ENCODE measurements at regions not wholly inside any gene's neighbourhood (a gene's known extent, or its start where the extent isn't known, plus 50 kb on each side); places are given as distances from the start of the nearest gene placed in this dataset.

DNA sequence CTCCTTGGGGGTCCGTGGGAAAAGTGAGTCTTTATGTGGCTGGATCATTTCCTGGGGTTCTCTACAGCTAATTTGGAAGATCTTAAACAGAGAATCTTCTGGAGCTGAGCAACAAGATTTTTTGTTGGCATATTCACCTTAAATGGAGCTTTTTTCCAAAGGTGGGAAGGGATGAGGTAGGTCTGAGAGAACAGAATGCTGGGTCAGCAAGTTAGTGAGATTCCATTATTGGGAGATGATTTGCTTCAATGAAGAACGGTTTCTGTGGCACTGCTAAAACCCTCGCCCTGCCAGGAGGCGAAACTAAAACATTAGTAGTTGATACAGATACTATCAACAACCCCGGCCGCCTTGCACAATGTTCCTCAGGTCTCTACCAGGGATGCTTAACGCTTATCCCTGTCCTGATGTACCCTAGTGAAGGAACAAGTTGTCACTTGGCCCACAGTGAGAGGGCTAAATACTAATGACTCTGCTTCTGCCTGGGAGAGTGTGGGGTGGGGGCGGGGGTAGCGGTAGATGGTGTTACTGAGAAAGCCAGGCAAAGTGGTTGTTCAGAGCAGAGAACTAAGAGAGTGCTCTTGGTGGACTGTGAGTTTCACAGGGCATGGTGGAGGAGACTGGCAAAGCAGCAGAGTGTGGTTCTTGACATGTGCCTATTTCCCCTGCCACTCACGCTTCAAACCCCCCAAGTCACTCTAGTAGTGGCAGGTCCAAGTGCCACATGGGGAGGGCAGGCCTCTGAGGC is 63.7 kb upstream of the CYP2D6 start:
- WGBS, 5 donors, result 88 to 98% (median 94%) methylated on average over 10 of the region's 10 CpGs
- intact Hi-C loops (cut with DNase I; ENCODE audit: low total_unique reads), result no loop called here
- no peak for DNase-seq
- TF ChIP-seq, protein P1, sequence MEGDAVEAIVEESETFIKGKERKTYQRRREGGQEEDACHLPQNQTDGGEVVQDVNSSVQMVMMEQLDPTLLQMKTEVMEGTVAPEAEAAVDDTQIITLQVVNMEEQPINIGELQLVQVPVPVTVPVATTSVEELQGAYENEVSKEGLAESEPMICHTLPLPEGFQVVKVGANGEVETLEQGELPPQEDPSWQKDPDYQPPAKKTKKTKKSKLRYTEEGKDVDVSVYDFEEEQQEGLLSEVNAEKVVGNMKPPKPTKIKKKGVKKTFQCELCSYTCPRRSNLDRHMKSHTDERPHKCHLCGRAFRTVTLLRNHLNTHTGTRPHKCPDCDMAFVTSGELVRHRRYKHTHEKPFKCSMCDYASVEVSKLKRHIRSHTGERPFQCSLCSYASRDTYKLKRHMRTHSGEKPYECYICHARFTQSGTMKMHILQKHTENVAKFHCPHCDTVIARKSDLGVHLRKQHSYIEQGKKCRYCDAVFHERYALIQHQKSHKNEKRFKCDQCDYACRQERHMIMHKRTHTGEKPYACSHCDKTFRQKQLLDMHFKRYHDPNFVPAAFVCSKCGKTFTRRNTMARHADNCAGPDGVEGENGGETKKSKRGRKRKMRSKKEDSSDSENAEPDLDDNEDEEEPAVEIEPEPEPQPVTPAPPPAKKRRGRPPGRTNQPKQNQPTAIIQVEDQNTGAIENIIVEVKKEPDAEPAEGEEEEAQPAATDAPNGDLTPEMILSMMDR (IDR thresholded peaks at IDR 0.05 in 8 of 11, conservative IDR thresholded peaks at IDR 0.05 in 3 of 11), result no peak
- no peak for TF ChIP-seq POLR2AphosphoS5 (IDR thresholded peaks at IDR 0.05)
- TF ChIP-seq POLR2A (IDR thresholded peaks at IDR 0.05), result no peak
- H3K4me1 ChIP-seq, result peaks cover 0 to 66% (median 10%) of the 10 kb centered on the region in 6 donors
- no peak overlapping the region for H3K27ac ChIP-seq
- H3K27me3 ChIP-seq (replicated peaks in 1 of 7), result no peaks in the 10 kb centered on the region
- no peaks in the 10 kb centered on the region for H3K36me3 ChIP-seq
- H3K4me3 ChIP-seq, result no peak overlapping the region
- no peaks in the 10 kb centered on the region for H3K9me3 ChIP-seq

DNA sequence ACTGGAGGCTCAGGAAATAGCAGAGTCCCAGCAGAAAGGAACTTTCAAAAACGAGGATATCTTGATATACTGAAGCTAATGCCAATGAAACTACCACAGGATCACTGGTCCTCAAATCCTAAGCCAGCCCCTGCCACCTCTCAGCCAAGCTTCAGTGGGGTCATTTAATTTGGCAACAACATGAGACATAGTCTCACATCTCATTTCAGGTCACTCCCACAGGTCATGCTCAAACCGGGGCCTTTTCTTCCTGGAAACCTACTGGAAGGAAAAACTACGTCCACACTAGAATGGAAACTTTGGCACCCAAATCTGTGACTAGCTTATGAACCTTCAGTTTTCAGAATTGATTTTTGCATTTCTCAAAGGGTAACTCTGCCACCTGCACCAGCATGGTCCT is 61.9 kb upstream of the CYP2D6 start:
- Histone ChIP-seq H3K27ac (no peak overlapping the region), H3K36me3 (peaks cover 0 to 9% (median 0%) of the 10 kb centered on the region in 6 donors), H3K4me3 (no peak overlapping the region), H3K9me3 (no peaks in the 10 kb centered on the region), H3K27me3 (replicated peaks in 1 of 7) (no peaks in the 10 kb centered on the region), H3K4me1 (peaks cover 0 to 61% (median 10%) of the 10 kb centered on the region in 6 donors)
- WGBS, 5 donors, result 33 to 68% (median 56%) methylated on average over 3 of the region's 3 CpGs
- intact Hi-C loops (cut with DNase I; ENCODE audit: low total_unique reads), result no loop called here
- DNase-seq, result no peak
- no peak for TF ChIP-seq POLR2AphosphoS5 (IDR thresholded peaks at IDR 0.05)
- TF ChIP-seq, protein P1 (IDR thresholded peaks at IDR 0.05 in 8 of 11, conservative IDR thresholded peaks at IDR 0.05 in 3 of 11), result no peak
- no peak for TF ChIP-seq POLR2A (IDR thresholded peaks at IDR 0.05)

DNA sequence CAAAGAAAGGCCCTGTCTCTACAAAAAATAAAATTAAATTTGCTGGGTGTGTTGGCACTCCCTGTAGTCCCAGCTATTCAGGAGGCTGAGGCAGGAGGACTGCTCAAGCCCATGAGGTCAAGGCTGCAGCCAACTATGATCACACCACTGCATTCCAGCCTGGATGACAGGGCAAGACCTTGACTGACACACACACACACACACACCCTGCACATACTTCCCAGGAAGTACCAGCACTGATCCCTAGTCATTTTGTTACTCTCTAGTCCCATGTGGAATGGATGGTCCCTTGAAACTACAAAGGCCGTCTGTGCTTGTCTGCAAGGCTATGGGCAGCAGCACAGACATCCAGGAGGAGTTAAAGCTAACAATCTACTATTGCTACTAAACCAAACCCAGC is 59.7 kb upstream of the CYP2D6 start:
- no peak overlapping the region for H3K4me3 ChIP-seq
- 85 to 100% (median 93%) methylated on average over 1 of the region's 1 CpG for WGBS, 5 donors
- H3K36me3 ChIP-seq, result peaks cover 0 to 9% (median 0%) of the 10 kb centered on the region in 6 donors
- H3K9me3 ChIP-seq, result no peaks in the 10 kb centered on the region
- TF ChIP-seq POLR2A (IDR thresholded peaks at IDR 0.05) (no peak), POLR2AphosphoS5 (IDR thresholded peaks at IDR 0.05) (no peak)
- TF ChIP-seq, protein P1 (IDR thresholded peaks at IDR 0.05 in 8 of 11, conservative IDR thresholded peaks at IDR 0.05 in 3 of 11), result no peak
- DNase-seq, result no peak
- H3K4me1 ChIP-seq, result peaks cover 0 to 44% (median 10%) of the 10 kb centered on the region in 6 donors
- no peaks in the 10 kb centered on the region for H3K27me3 ChIP-seq (replicated peaks in 1 of 7)
- no peak overlapping the region for H3K27ac ChIP-seq
- intact Hi-C loops (cut with DNase I; ENCODE audit: low total_unique reads), result no loop called here

DNA sequence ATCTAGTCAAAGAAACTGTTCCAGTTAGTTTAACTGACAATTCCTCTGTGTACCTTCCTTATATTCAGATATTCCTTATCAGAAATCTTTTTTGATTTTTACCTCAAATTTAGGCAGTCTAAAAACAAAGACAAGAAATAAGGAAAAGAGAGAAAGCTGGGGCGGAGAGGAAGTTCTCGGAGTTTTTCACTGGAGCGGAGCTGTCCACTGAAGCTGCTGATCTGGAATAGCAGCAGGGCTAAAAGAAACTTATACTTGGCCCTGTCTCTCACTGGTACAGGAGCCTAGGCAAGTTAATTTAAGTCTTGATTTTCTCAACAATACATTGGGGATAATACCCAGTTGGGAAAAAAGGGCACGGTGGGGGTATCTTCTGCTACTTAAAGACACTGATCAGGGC is 59.2 kb upstream of the CYP2D6 start:
- no peak for TF ChIP-seq POLR2A (IDR thresholded peaks at IDR 0.05)
- TF ChIP-seq POLR2AphosphoS5 (IDR thresholded peaks at IDR 0.05), result no peak
- TF ChIP-seq, protein P1 (IDR thresholded peaks at IDR 0.05 in 8 of 11, conservative IDR thresholded peaks at IDR 0.05 in 3 of 11), result no peak
- WGBS, 5 donors, result 96 to 97% (median 97%) methylated on average over 4 of the region's 4 CpGs
- Histone ChIP-seq H3K9me3 (no peaks in the 10 kb centered on the region), H3K27ac (no peak overlapping the region), H3K4me1 (peaks cover 0 to 40% (median 11%) of the 10 kb centered on the region in 6 donors), H3K27me3 (replicated peaks in 1 of 7) (no peaks in the 10 kb centered on the region), H3K4me3 (no peak overlapping the region), H3K36me3 (peaks cover 0 to 9% (median 0%) of the 10 kb centered on the region in 6 donors)
- intact Hi-C loops (cut with DNase I; ENCODE audit: low total_unique reads), result no loop called here
- no peak for DNase-seq
